H1 (cell line): ENCODE measurements at regions not wholly inside any gene's neighbourhood (a gene's known extent, or its start where the extent isn't known, plus 50 kb on each side); places are given as distances from the start of the nearest gene placed in this dataset.

Experiments
- CTCF ChIA-PET: fragments of 300-600 bp; sonication (Branson Sonifier 250); formaldehyde crosslinking; loops from one replicate; lab custom pipeline; 2021; ENCODE audit not compliant: partially characterized antibody; lab: Charles Lee
- POLR2A ChIA-PET: fragments of 300-600 bp; sonication (Branson Sonifier 250); formaldehyde crosslinking; loops from one replicate; lab custom pipeline; 2021; ENCODE audit warnings: inconsistent platforms; ENCODE audit not compliant: partially characterized antibody; lab: Charles Lee
- DNase-seq, 2 experiments: peaks; one replicate each; pipeline versions ENCODE4 v3.0.0 to v3.0.0-alpha.2; 2010 to 2022; ENCODE audit warnings: low spot score in 2 of 2, low read depth in 1 of 2, mixed read lengths in 1 of 2
- FAIRE-seq: peaks from 2 replicates; lab custom pipeline; 2011; peaks lifted over from hg19 to GRCh38; lab: Jason Lieb, UNC
- H2AFZ ChIP-seq: 2 replicates; pipeline ENCODE4 v1.8.1; 2012; ENCODE audit warnings: low read length, inconsistent platforms
- H2AK5ac ChIP-seq: 2 replicates; pipeline ENCODE4 v1.6.1; 2013; ENCODE audit warnings: low read depth, low read length
- H2BK120ac ChIP-seq: replicated peaks from 2 replicates; pipeline ENCODE3; 2013; ENCODE audit warnings: low read depth, low read length, inconsistent platforms
- H2BK12ac ChIP-seq: 2 replicates; pipeline ENCODE4 v1.6.1; 2013; ENCODE audit warnings: low read depth, low read length
- H2BK15ac ChIP-seq: 2 replicates; pipeline ENCODE4 v1.6.1; 2013; ENCODE audit warnings: low read length
- H2BK20ac ChIP-seq: 2 replicates; pipeline ENCODE4 v1.6.1; 2013; ENCODE audit warnings: low read length
- H2BK5ac ChIP-seq: 2 replicates; pipeline ENCODE4 v1.6.1; 2013; ENCODE audit warnings: low read depth, low read length
- H3K14ac ChIP-seq: 2 replicates; pipeline ENCODE4 v1.6.1; 2013; ENCODE audit warnings: inconsistent platforms; ENCODE audit not compliant: insufficient read length
- H3K18ac ChIP-seq: 2 replicates; pipeline ENCODE4 v1.6.1; 2013; ENCODE audit warnings: low read length; ENCODE audit errors: extremely low read depth
- H3K23ac ChIP-seq: 2 replicates; pipeline ENCODE4 v1.6.1; 2013; ENCODE audit warnings: inconsistent platforms; ENCODE audit not compliant: insufficient read length
- H3K23me2 ChIP-seq: 2 replicates; pipeline ENCODE4 v1.6.1; 2013; ENCODE audit warnings: low read depth, low read length
- H3K27ac ChIP-seq: 2 replicates; pipeline ENCODE4 v1.6.1; 2011; ENCODE audit warnings: low read depth, low read length, inconsistent platforms
- H3K27me3 ChIP-seq, 4 experiments: replicated peaks in 1 of 4; 1 replicate in 1 of 4; 2 replicates in 3 of 4; pipeline versions ENCODE4 v1.6.1 to v1.8.1; 2011 to 2013; ENCODE audit warnings: low read length in 3 of 4, mild to moderate bottlenecking in 3 of 4, inconsistent platforms in 2 of 4, mixed read lengths in 2 of 4, moderate library complexity in 1 of 4; ENCODE audit not compliant: control insufficient read depth in 3 of 4, insufficient read depth in 3 of 4; ENCODE audit errors: extremely low read depth in 1 of 4
- H3K36me3 ChIP-seq, 4 experiments: 2 replicates each; pipeline versions ENCODE4 v1.6.1 to v1.8.1; 2011 to 2013; ENCODE audit warnings: mild to moderate bottlenecking in 4 of 4, low read length in 3 of 4, moderate library complexity in 2 of 4, control low read depth in 1 of 4, inconsistent platforms in 1 of 4; ENCODE audit not compliant: insufficient read depth in 4 of 4, control insufficient read depth in 2 of 4
- H3K4ac ChIP-seq: replicated peaks from 2 replicates; pipeline ENCODE3; 2013; ENCODE audit warnings: low read length, low read depth, mixed read lengths, inconsistent platforms; ENCODE audit not compliant: insufficient read length
- H3K4me1 ChIP-seq, 4 experiments: replicated peaks in 1 of 4; 1 replicate in 1 of 4; 2 replicates in 3 of 4; pipeline versions ENCODE4 v1.6.1 to v1.8.1; 2011 to 2013; ENCODE audit warnings: low read length in 3 of 4, inconsistent platforms in 2 of 4, mixed read lengths in 1 of 4; ENCODE audit not compliant: insufficient read depth in 4 of 4, control insufficient read depth in 3 of 4
- H3K4me2 ChIP-seq, 2 experiments: 2 replicates each; pipeline versions ENCODE4 v1.6.1 to v1.8.1; 2011 to 2013; ENCODE audit warnings: low read depth in 2 of 2, low read length in 2 of 2, control low read depth in 1 of 2, inconsistent platforms in 1 of 2, mild to moderate bottlenecking in 1 of 2; ENCODE audit not compliant: insufficient read depth in 1 of 2
- H3K4me3 ChIP-seq, 4 experiments: fragments of 200-600, 300-600 bp in 1 of 4; sonication (generic), shearing (Covaris generic), sonication (Bioruptor Twin) in 1 of 4; 2 replicates each; pipeline versions ENCODE4 v1.5.1 to v1.8.1; 2011 to 2016; ENCODE audit warnings: low read length in 4 of 4, low read depth in 3 of 4, control low read depth in 2 of 4, inconsistent platforms in 2 of 4, mild to moderate bottlenecking in 2 of 4, mixed read lengths in 1 of 4, moderate library complexity in 1 of 4; ENCODE audit not compliant: insufficient read depth in 2 of 4; ENCODE audit errors: extremely low read depth in 1 of 4
- H3K56ac ChIP-seq: replicated peaks from 2 replicates; pipeline ENCODE3; 2013; ENCODE audit warnings: low read depth, mild to moderate bottlenecking, mixed read lengths, low read length, inconsistent platforms; ENCODE audit not compliant: insufficient read length
- H3K79me1 ChIP-seq: 2 replicates; pipeline ENCODE4 v1.6.1; 2013; ENCODE audit warnings: low read depth, low read length, control low read depth
- H3K79me2 ChIP-seq, 2 experiments: 2 replicates each; pipeline versions ENCODE4 v1.6.1 to v1.8.1; 2012 to 2013; ENCODE audit warnings: low read length in 2 of 2, mild to moderate bottlenecking in 2 of 2, inconsistent platforms in 1 of 2; ENCODE audit not compliant: insufficient read depth in 2 of 2, control insufficient read depth in 1 of 2
- H3K9ac ChIP-seq, 4 experiments: replicated peaks in 1 of 4; 1 replicate in 1 of 4; 2 replicates in 3 of 4; pipeline versions ENCODE4 v1.6.1 to v1.8.1; 2011 to 2013; ENCODE audit warnings: low read depth in 3 of 4, low read length in 3 of 4, control low read depth in 2 of 4, mild to moderate bottlenecking in 2 of 4, moderate library complexity in 2 of 4, inconsistent platforms in 1 of 4; ENCODE audit errors: extremely low read depth in 1 of 4
- H3K9me3 ChIP-seq, 2 experiments: 2 replicates each; pipeline versions ENCODE4 v1.6.1 to v1.8.1; 2012 to 2013; ENCODE audit warnings: mild to moderate bottlenecking in 2 of 2, moderate library complexity in 2 of 2, control low read depth in 1 of 2, inconsistent platforms in 1 of 2, low read depth in 1 of 2, low read length in 1 of 2, mixed read lengths in 1 of 2; ENCODE audit not compliant: insufficient read depth in 2 of 2
- H4K20me1 ChIP-seq, 2 experiments: replicated peaks in 1 of 2; 2 replicates each; pipeline versions ENCODE3 to v1.8.1; 2011 to 2013; ENCODE audit warnings: inconsistent platforms in 2 of 2, low read length in 2 of 2, mild to moderate bottlenecking in 1 of 2; ENCODE audit not compliant: insufficient read depth in 2 of 2, control insufficient read depth in 1 of 2
- H4K5ac ChIP-seq: 2 replicates; pipeline ENCODE4 v1.6.1; 2013; ENCODE audit warnings: low read length, low read depth, mixed read lengths, inconsistent platforms; ENCODE audit not compliant: insufficient read length
- H4K8ac ChIP-seq: 2 replicates; pipeline ENCODE4 v1.8.0; 2013; ENCODE audit warnings: mild to moderate bottlenecking, moderate library complexity, low read length, inconsistent platforms; ENCODE audit not compliant: insufficient read depth; ENCODE audit errors: extremely low read depth
- H4K91ac ChIP-seq: replicated peaks from 2 replicates; pipeline ENCODE3; 2013; ENCODE audit warnings: low read length, mixed read lengths, inconsistent platforms; ENCODE audit not compliant: insufficient read length
- ASH2L ChIP-seq: fragments of 200-600, 300-600 bp; sonication (generic); IDR thresholded peaks from one replicate; pipeline ENCODE4 v1.7.1; 2017; ENCODE audit warnings: low read length
- ATF3 ChIP-seq: IDR thresholded peaks from 2 replicates; pipeline ENCODE4 v1.6.1; 2011; ENCODE audit warnings: low read depth, mild to moderate bottlenecking, low read length; ENCODE audit not compliant: insufficient read depth
- BCL11A ChIP-seq, 2 experiments: IDR thresholded peaks; one replicate each; pipeline ENCODE4 v1.6.1; 2011; ENCODE audit warnings: low read depth in 2 of 2, low read length in 2 of 2, mild to moderate bottlenecking in 2 of 2
- CEBPB ChIP-seq: IDR thresholded peaks from 2 replicates; pipeline ENCODE4 v1.6.1; 2012; ENCODE audit warnings: low read depth, low read length
- GTF2F1 ChIP-seq: IDR thresholded peaks from 2 replicates; pipeline ENCODE4 v1.6.1; 2012; ENCODE audit warnings: low read depth, low read length, improper control_type of control experiment, borderline replicate concordance
- KDM5A ChIP-seq: fragments of 200-600 bp; IDR thresholded peaks from 2 replicates; pipeline ENCODE4 v1.7.1; 2012; ENCODE audit warnings: mild to moderate bottlenecking, low read length, inconsistent platforms, mixed read lengths
- POU5F1 ChIP-seq: IDR thresholded peaks from 2 replicates; pipeline ENCODE4 v1.6.1; 2011; ENCODE audit warnings: low read depth, mild to moderate bottlenecking, low read length, moderate library complexity
- RAD21 ChIP-seq, 2 experiments: IDR thresholded peaks in 1 of 2; conservative IDR thresholded peaks in 1 of 2; 2 replicates each; pipeline ENCODE4 v1.6.1; 2011; ENCODE audit warnings: low read depth in 2 of 2, low read length in 2 of 2, improper control_type of control experiment in 1 of 2, inconsistent platforms in 1 of 2, mild to moderate bottlenecking in 1 of 2, moderate library complexity in 1 of 2
- SIX5 ChIP-seq: IDR thresholded peaks from 2 replicates; pipeline ENCODE4 v1.6.1; 2011; ENCODE audit warnings: mild to moderate bottlenecking, low read depth, low read length
- SRF ChIP-seq: IDR thresholded peaks from 2 replicates; pipeline ENCODE4 v1.6.1; 2011; ENCODE audit warnings: mild to moderate bottlenecking, low read depth, low read length, moderate library complexity
- TEAD4 ChIP-seq: IDR thresholded peaks from 2 replicates; pipeline ENCODE4 v1.6.1; 2012; ENCODE audit warnings: low read depth, low read length, inconsistent platforms, mixed read lengths
- USF2 ChIP-seq: IDR thresholded peaks from 2 replicates; pipeline ENCODE4 v1.6.1; 2011; ENCODE audit warnings: low read length, improper control_type of control experiment
- WGBS, 2 experiments: shearing (Covaris generic) in 1 of 2; methylation state at CpG; one replicate each; pipeline versions ENCODE4 v1.1.6 to v1.1.7; 2013 to 2015; ENCODE audit warnings: low lambda C conversion rate in 2 of 2, mixed read lengths in 2 of 2, inconsistent platforms in 1 of 2, low coverage in 1 of 2, missing lambda C conversion rate in 1 of 2; ENCODE audit not compliant: insufficient replicate concordance in 2 of 2, insufficient coverage in 1 of 2, insufficient read length in 1 of 2; ENCODE audit errors: extremely low coverage in 1 of 2, missing lambda C conversion rate in 1 of 2; 5-methylcytosine and 5-hydroxymethylcytosine counted together

GRCh38 chr5:145479857-145480256, 355.3 kb downstream of the PRELID2 start:
- H3K79me1 ChIP-seq, result no peaks in the 10 kb centered on the region
- H2BK20ac ChIP-seq, result no peak overlapping the region
- H2AFZ ChIP-seq, result no peak overlapping the region
- no peak overlapping the region for H3K23ac ChIP-seq
- no peak overlapping the region for H3K56ac ChIP-seq
- H3K79me2 ChIP-seq, result no peaks in the 10 kb centered on the region
- FAIRE-seq, result no peak
- H4K20me1 ChIP-seq, result no peaks in the 10 kb centered on the region
- H3K4ac ChIP-seq, result no peak overlapping the region
- no peaks in the 10 kb centered on the region for H3K27me3 ChIP-seq
- no peak overlapping the region for H4K8ac ChIP-seq
- no peak for DNase-seq
- no peaks in the 10 kb centered on the region for H3K4me1 ChIP-seq
- ChIA-PET CTCF (no interaction called here), POLR2A (no interaction called here)
- no peak overlapping the region for H2BK15ac ChIP-seq
- H3K23me2 ChIP-seq, result no peaks in the 10 kb centered on the region
- no peak overlapping the region for H3K27ac ChIP-seq
- no peak overlapping the region for H2AK5ac ChIP-seq
- H4K91ac ChIP-seq, result no peak overlapping the region
- H3K18ac ChIP-seq, result no peak overlapping the region
- no peaks in the 10 kb centered on the region for H3K9me3 ChIP-seq
- H2BK120ac ChIP-seq, result no peak overlapping the region
- no peak overlapping the region for H4K5ac ChIP-seq
- H3K4me3 ChIP-seq, result no peak overlapping the region
- H2BK5ac ChIP-seq, result no peak overlapping the region
- TF ChIP-seq ASH2L (no peak), POU5F1 (no peak), CEBPB (no peak), USF2 (no peak), RAD21 (IDR thresholded peaks at IDR 0.05 in 1 of 2, conservative IDR thresholded peaks at IDR 0.05 in 1 of 2; ENCODE audit: low read depth in 2 of 2, low read length in 2 of 2) (no peak), TEAD4 (no peak), ATF3 (no peak), SRF (no peak), KDM5A (no peak), GTF2F1 (no peak), SIX5 (no peak), BCL11A (IDR thresholded peaks at IDR 0.05; ENCODE audit: low read depth in 2 of 2, low read length in 2 of 2) (no peak)
- H3K9ac ChIP-seq, result no peak overlapping the region
- H3K14ac ChIP-seq, result no peak overlapping the region
- no peak overlapping the region for H2BK12ac ChIP-seq
- 96% methylated on average over 1 of the region's 1 CpG; no CpG with 5 or more reads in 1 of the 2 experiments for WGBS, 2 experiments
- no peaks in the 10 kb centered on the region for H3K36me3 ChIP-seq
- H3K4me2 ChIP-seq, result no peak overlapping the region
